Keratinocyte (primary cell): ENCODE measurements at regions not wholly inside any gene's neighbourhood (a gene's known extent, or its start where the extent isn't known, plus 50 kb on each side); places are given as distances from the start of the nearest gene placed in this dataset.

Experiments
- DNase-seq: peaks from one replicate; pipeline ENCODE4 v3.0.0-alpha.2; 2011; ENCODE audit warnings: low read depth, missing footprints, low spot score
- FAIRE-seq: peaks from 2 replicates; lab custom pipeline; 2011; peaks lifted over from hg19 to GRCh38; lab: Jason Lieb, UNC
- H2AFZ ChIP-seq: 2 replicates; pipeline ENCODE4 v1.6.0; 2012; ENCODE audit warnings: low read length, control low read depth, inconsistent platforms; ENCODE audit not compliant: control insufficient read depth
- H3K27ac ChIP-seq: 2 replicates; pipeline ENCODE4 v1.5.1; 2011; ENCODE audit warnings: low read length; ENCODE audit not compliant: control insufficient read depth, insufficient read depth
- H3K27me3 ChIP-seq: 3 replicates; pipeline ENCODE4 v1.6.0; 2011; ENCODE audit warnings: low read length; ENCODE audit not compliant: control insufficient read depth, insufficient read depth; ENCODE audit errors: extremely low read depth
- H3K36me3 ChIP-seq, 2 experiments: 2 replicates in 1 of 2; 3 replicates in 1 of 2; pipeline ENCODE4 v1.5.1; 2011; ENCODE audit warnings: low read length in 2 of 2, mild to moderate bottlenecking in 1 of 2; ENCODE audit not compliant: control insufficient read depth in 2 of 2, insufficient read depth in 2 of 2; ENCODE audit errors: extremely low read depth in 1 of 2
- H3K4me1 ChIP-seq: 3 replicates; pipeline ENCODE4 v1.5.1; 2011; ENCODE audit warnings: low read length; ENCODE audit not compliant: control insufficient read depth, insufficient read depth; ENCODE audit errors: extremely low read depth
- H3K4me2 ChIP-seq: 3 replicates; pipeline ENCODE4 v1.6.0; 2011; ENCODE audit warnings: low read depth, low read length; ENCODE audit not compliant: control insufficient read depth, insufficient read depth; ENCODE audit errors: extremely low read depth
- H3K4me3 ChIP-seq, 3 experiments: fragments of 200-600 bp in 1 of 3; sonication (generic) in 1 of 3; 2 replicates in 2 of 3; 3 replicates in 1 of 3; pipeline ENCODE4 v1.5.1; 2011 to 2016; ENCODE audit warnings: low read length in 3 of 3, mild to moderate bottlenecking in 3 of 3, control low read depth in 2 of 3, inconsistent platforms in 1 of 3, low read depth in 1 of 3, mixed read lengths in 1 of 3, mixed run types in 1 of 3, moderate library complexity in 1 of 3; ENCODE audit not compliant: control insufficient read depth in 2 of 3, insufficient read depth in 2 of 3; ENCODE audit errors: extremely low read depth in 1 of 3
- H3K79me2 ChIP-seq: 2 replicates; pipeline ENCODE4 v1.6.0; 2012; ENCODE audit warnings: low read length; ENCODE audit not compliant: control insufficient read depth, insufficient read depth
- H3K9ac ChIP-seq: 3 replicates; pipeline ENCODE4 v1.6.0; 2011; ENCODE audit warnings: low read length; ENCODE audit not compliant: control insufficient read depth, insufficient read depth; ENCODE audit errors: extremely low read depth
- H3K9me1 ChIP-seq: 3 replicates; pipeline ENCODE4 v1.6.0; 2011; ENCODE audit warnings: low read length; ENCODE audit not compliant: control insufficient read depth, insufficient read depth; ENCODE audit errors: extremely low read depth
- H3K9me3 ChIP-seq: 2 replicates; pipeline ENCODE4 v1.5.1; 2012; ENCODE audit warnings: low read depth, low read length; ENCODE audit not compliant: control insufficient read depth
- H4K20me1 ChIP-seq: 3 replicates; pipeline ENCODE4 v1.6.0; 2011; ENCODE audit warnings: low read length; ENCODE audit not compliant: control insufficient read depth, insufficient read depth; ENCODE audit errors: extremely low read depth
- CTCF ChIP-seq, 3 experiments: IDR thresholded peaks in 1 of 3; conservative IDR thresholded peaks in 1 of 3; optimal IDR thresholded peaks in 1 of 3; 2 replicates in 2 of 3; 3 replicates in 1 of 3; pipeline versions ENCODE3 to v1.5.1; 2011; ENCODE audit warnings: low read length in 3 of 3, mild to moderate bottlenecking in 3 of 3, moderate library complexity in 2 of 3, control low read depth in 1 of 3, inconsistent platforms in 1 of 3; ENCODE audit not compliant: insufficient read depth in 2 of 3; ENCODE audit errors: extremely low read depth in 1 of 3
- EZH2 ChIP-seq: IDR thresholded peaks from one replicate; pipeline ENCODE4 v1.6.1; 2012; ENCODE audit warnings: inconsistent platforms, mild to moderate bottlenecking, low read length, moderate library complexity
- dilution Hi-C: fragments of 300-500 bp; cut with MboI; formaldehyde crosslinking; loops from one replicate; pipeline ENCODE4 v1.7.0; 2020; ENCODE audit warnings: low sequenced_read_pairs; ENCODE audit not compliant: extremely low pct_ligation_motif_present

DNA sequence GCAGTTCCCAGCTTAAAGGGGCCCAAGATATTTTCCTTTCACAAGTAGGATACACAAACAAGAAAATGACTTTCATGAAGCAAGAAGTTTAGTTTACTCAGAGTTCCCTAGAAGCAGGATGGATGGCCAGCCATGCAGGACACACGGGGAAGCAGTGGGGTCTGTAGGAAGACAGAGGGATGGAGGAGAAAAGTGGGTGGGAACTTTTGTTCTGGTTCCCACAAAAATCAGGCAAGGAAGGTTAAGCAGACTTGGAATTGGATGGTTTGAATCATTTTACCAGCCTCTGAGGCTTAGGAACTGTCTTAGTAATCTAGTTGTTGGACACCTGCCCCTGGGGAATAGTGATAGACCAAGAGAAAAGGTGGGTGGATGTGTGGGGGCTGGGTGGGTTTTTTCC, 263.3 kb upstream of the VSTM2A start:
- DNase-seq = no peak
- H2AFZ ChIP-seq = no peak overlapping the region
- no peak for TF ChIP-seq EZH2
- no peak for TF ChIP-seq CTCF (optimal IDR thresholded peaks at IDR 0.05 in 1 of 3, IDR thresholded peaks at IDR 0.05 in 1 of 3, conservative IDR thresholded peaks at IDR 0.05 in 1 of 3; ENCODE audit: extremely low read depth in 1 of 3, insufficient read depth in 2 of 3, low read length in 3 of 3)
- no peaks in the 10 kb centered on the region for H3K9me3 ChIP-seq
- dilution Hi-C loops = no loop called here
- no peaks in the 10 kb centered on the region for H3K36me3 ChIP-seq
- H3K4me2 ChIP-seq = no peak overlapping the region
- H3K9me1 ChIP-seq = no peaks in the 10 kb centered on the region
- no peaks in the 10 kb centered on the region for H3K79me2 ChIP-seq
- peaks cover 4% of the 10 kb centered on the region for H3K27me3 ChIP-seq
- H3K4me3 ChIP-seq = no peak overlapping the region
- no peak overlapping the region for H3K9ac ChIP-seq
- H4K20me1 ChIP-seq = no peaks in the 10 kb centered on the region
- H3K4me1 ChIP-seq = no peaks in the 10 kb centered on the region
- no peak overlapping the region for H3K27ac ChIP-seq
- FAIRE-seq = no peak

DNA sequence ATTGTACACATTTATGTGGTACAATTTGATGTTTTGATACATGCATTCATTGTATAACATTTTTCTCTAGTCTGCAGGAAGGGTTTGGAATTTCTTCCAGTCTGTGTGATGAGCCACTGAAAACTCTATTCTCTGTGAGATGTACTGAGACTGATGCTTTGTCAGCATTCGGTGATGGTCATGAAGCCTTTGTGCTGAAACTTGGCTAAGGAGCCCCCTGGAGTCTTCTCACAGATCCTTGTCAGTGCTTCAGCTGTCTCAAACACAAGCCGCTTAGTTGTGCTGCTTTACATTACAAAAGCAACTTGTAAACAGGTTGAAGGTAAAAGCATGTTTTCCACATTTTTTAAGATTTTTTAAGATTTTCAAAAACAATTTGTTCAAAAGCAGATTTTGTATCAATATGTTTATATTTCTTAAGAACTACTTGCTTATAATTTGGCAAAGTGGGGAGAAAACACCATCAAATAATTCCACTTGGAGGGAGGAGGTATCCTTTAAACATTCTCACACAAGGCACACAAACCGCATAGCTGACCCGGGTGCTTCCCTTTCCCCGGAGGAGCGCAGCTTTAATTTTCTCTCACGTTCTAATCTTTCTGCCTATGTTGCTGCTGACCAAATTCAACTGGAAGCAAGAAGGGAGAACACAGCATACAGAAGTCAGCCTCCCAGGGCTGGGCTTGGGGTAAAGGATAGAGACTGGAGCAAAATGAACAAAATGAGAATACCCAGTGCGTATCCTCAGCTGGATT, 249.8 kb upstream of the VSTM2A start:
- Histone ChIP-seq H3K4me2 (no peak overlapping the region), H3K79me2 (no peaks in the 10 kb centered on the region), H4K20me1 (no peaks in the 10 kb centered on the region), H3K9me3 (no peaks in the 10 kb centered on the region), H3K9me1 (no peaks in the 10 kb centered on the region), H2AFZ (no peak overlapping the region), H3K27me3 (no peaks in the 10 kb centered on the region), H3K36me3 (no peaks in the 10 kb centered on the region), H3K4me1 (no peaks in the 10 kb centered on the region), H3K9ac (no peak overlapping the region), H3K27ac (no peak overlapping the region), H3K4me3 (no peak overlapping the region)
- TF ChIP-seq CTCF (optimal IDR thresholded peaks at IDR 0.05 in 1 of 3, IDR thresholded peaks at IDR 0.05 in 1 of 3, conservative IDR thresholded peaks at IDR 0.05 in 1 of 3; ENCODE audit: extremely low read depth in 1 of 3, insufficient read depth in 2 of 3, low read length in 3 of 3) = no peak
- TF ChIP-seq EZH2 = no peak
- no peak for DNase-seq
- FAIRE-seq = no peak
- dilution Hi-C loops = no loop called here
